HCT116 (cell line): ENCODE measurements at regions not wholly inside any gene's neighbourhood (a gene's known extent, or its start where the extent isn't known, plus 50 kb on each side); places are given as distances from the start of the nearest gene placed in this dataset.

ENCODE experiments used
- ATAC-seq: fragments of 200-7000 bp; cut with Tn5 transposase; 2 replicates; pipeline ENCODE4 v1.9.1; 2020; ENCODE audit warnings: mild to moderate bottlenecking, moderate library complexity
- BruUV-seq: library from RNA; stranded (reverse); fragments of 400-500 nt; replicated peaks from 2 replicates; lab custom pipeline; 2021; lab: Mats Ljungman, UMichigan
- CTCF ChIA-PET: fragments of 300-600 bp; sonication (Branson Sonifier 250); formaldehyde crosslinking; loops from one replicate; lab custom pipeline; 2021; ENCODE audit warnings: antibody characterized with exemption; lab: Charles Lee
- POLR2A ChIA-PET: fragments of 300-600, 350-600 bp; sonication (Branson Sonifier 250); formaldehyde crosslinking; loops from one replicate; lab custom pipeline; 2021; ENCODE audit warnings: antibody characterized with exemption; lab: Charles Lee
- RAD21 ChIA-PET, 2 experiments: fragments of 300-600 bp; sonication (Branson Sonifier 250); formaldehyde crosslinking; loops; one replicate each; lab custom pipeline; 2023; ENCODE audit warnings: low total read pairs in 2 of 2; ENCODE audit not compliant: uncharacterized antibody in 2 of 2, unreplicated experiment in 2 of 2, low non-redundant PET in 1 of 2; lab: Charles Lee
- DNase-seq: peaks from one replicate; pipeline ENCODE4 v3.0.0-alpha.2; 2010; ENCODE audit warnings: low read depth, low spot score
- H2AFZ ChIP-seq: fragments of 200-600 bp; shearing (Covaris generic), sonication (generic); 2 replicates; pipeline ENCODE4 v1.6.1; 2017; ENCODE audit warnings: low read depth, mixed run types, mixed read lengths, antibody characterized with exemption, low read length; ENCODE audit not compliant: poor library complexity, severe bottlenecking
- H3K27ac ChIP-seq: 2 replicates; pipeline ENCODE4 v1.5.1; 2012; ENCODE audit warnings: low read depth, low read length
- H3K27me3 ChIP-seq: fragments of 200-600 bp; sonication (generic); 2 replicates; pipeline ENCODE4 v1.6.1; 2016; ENCODE audit warnings: mixed run types, low read length, mixed read lengths; ENCODE audit not compliant: insufficient read depth
- H3K36me3 ChIP-seq, 2 experiments: fragments of 200-500 bp in 1 of 2; fragments of 200-600 bp in 1 of 2; sonication (Bioruptor generic) in 1 of 2; sonication (generic) in 1 of 2; 2 replicates each; pipeline versions ENCODE4 v1.5.1 to v1.6.1; 2014 to 2016; ENCODE audit warnings: low read length in 2 of 2, inconsistent platforms in 1 of 2, mixed read lengths in 1 of 2, mixed run types in 1 of 2; ENCODE audit not compliant: insufficient read depth in 2 of 2, control insufficient read depth in 1 of 2
- H3K4me1 ChIP-seq, 2 experiments: fragments of 200-600 bp in 1 of 2; sonication (generic) in 1 of 2; 2 replicates each; pipeline versions ENCODE4 v1.5.1 to v1.6.1; 2012 to 2017; ENCODE audit warnings: low read length in 2 of 2, inconsistent platforms in 1 of 2, mild to moderate bottlenecking in 1 of 2, mixed read lengths in 1 of 2, mixed run types in 1 of 2, moderate library complexity in 1 of 2; ENCODE audit not compliant: insufficient read depth in 2 of 2, control insufficient read depth in 1 of 2
- H3K4me2 ChIP-seq: fragments of 200-600 bp; sonication (generic); 2 replicates; pipeline ENCODE4 v1.6.1; 2017; ENCODE audit warnings: mixed run types, low read length, mixed read lengths
- H3K4me3 ChIP-seq, 2 experiments: fragments of 200-600 bp in 1 of 2; sonication (generic) in 1 of 2; replicated peaks in 1 of 2; 2 replicates each; pipeline ENCODE4 v1.5.1; 2011 to 2016; ENCODE audit warnings: low read length in 2 of 2, control low read depth in 1 of 2, low read depth in 1 of 2, mild to moderate bottlenecking in 1 of 2, mixed read lengths in 1 of 2, mixed run types in 1 of 2
- H3K79me2 ChIP-seq: fragments of 200-600 bp; sonication (generic); 2 replicates; pipeline ENCODE4 v1.6.1; 2017; ENCODE audit warnings: mild to moderate bottlenecking, mixed run types, low read length, moderate library complexity, mixed read lengths; ENCODE audit not compliant: insufficient read depth
- H3K9ac ChIP-seq: fragments of 200-600 bp; sonication (generic); 2 replicates; pipeline ENCODE4 v1.6.1; 2016; ENCODE audit warnings: low read length, mixed read lengths
- H3K9me2 ChIP-seq: fragments of 200-600 bp; sonication (generic), shearing (Covaris generic); 2 replicates; pipeline ENCODE4 v1.6.1; 2017; ENCODE audit warnings: mixed run types, mild to moderate bottlenecking, moderate library complexity; ENCODE audit not compliant: insufficient read depth
- H3K9me3 ChIP-seq, 2 experiments: fragments of 200-500 bp in 1 of 2; fragments of 200-600 bp in 1 of 2; sonication (Bioruptor generic) in 1 of 2; sonication (generic) in 1 of 2; 2 replicates each; pipeline ENCODE4 v1.6.1; 2014 to 2017; ENCODE audit warnings: low read length in 2 of 2, mixed read lengths in 2 of 2, inconsistent platforms in 1 of 2, low read depth in 1 of 2, mild to moderate bottlenecking in 1 of 2, mixed run types in 1 of 2, moderate library complexity in 1 of 2; ENCODE audit not compliant: control insufficient read depth in 1 of 2, insufficient read depth in 1 of 2
- H4K20me1 ChIP-seq: fragments of 200-600 bp; sonication (generic), shearing (Covaris generic); 2 replicates; pipeline ENCODE4 v1.6.1; 2017; ENCODE audit warnings: mixed run types, mild to moderate bottlenecking, moderate library complexity; ENCODE audit not compliant: insufficient read depth
- CBX3 ChIP-seq: IDR thresholded peaks from 2 replicates; pipeline ENCODE4 v1.6.1; 2012; ENCODE audit warnings: low read depth
- CEBPB ChIP-seq: IDR thresholded peaks from 2 replicates; pipeline ENCODE4 v1.6.1; 2012; ENCODE audit warnings: low read depth
- ELF1 ChIP-seq: IDR thresholded peaks from 2 replicates; pipeline ENCODE4 v1.6.1; 2012; ENCODE audit warnings: low read depth, borderline replicate concordance
- EZH2phosphoT487 ChIP-seq: fragments of 200-600 bp; IDR thresholded peaks from 2 replicates; pipeline ENCODE4 v1.6.1; 2018; ENCODE audit warnings: antibody characterized with exemption, borderline replicate concordance
- FOSL1 ChIP-seq: IDR thresholded peaks from 2 replicates; pipeline ENCODE4 v1.6.1; 2012; ENCODE audit warnings: low read depth
- JUND ChIP-seq: IDR thresholded peaks from 2 replicates; pipeline ENCODE4 v1.6.1; 2012
- POLR2A ChIP-seq: IDR thresholded peaks from 2 replicates; pipeline ENCODE4 v1.7.0; 2011; ENCODE audit warnings: borderline replicate concordance; ENCODE audit not compliant: insufficient read depth, insufficient read length; ENCODE audit errors: extremely low read depth
- POLR2AphosphoS5 ChIP-seq: IDR thresholded peaks from 2 replicates; pipeline ENCODE4 v1.6.1; 2011; ENCODE audit warnings: mild to moderate bottlenecking, low read depth, low read length, moderate library complexity
- RAD21 ChIP-seq: IDR thresholded peaks from 2 replicates; pipeline ENCODE4 v1.6.1; 2012; ENCODE audit warnings: low read depth, mild to moderate bottlenecking
- SIN3A ChIP-seq: IDR thresholded peaks from 2 replicates; pipeline ENCODE4 v1.6.1; 2012; ENCODE audit warnings: low read depth
- SP1 ChIP-seq: IDR thresholded peaks from 2 replicates; pipeline ENCODE4 v1.6.1; 2012; ENCODE audit warnings: low read depth
- SRF ChIP-seq: IDR thresholded peaks from 2 replicates; pipeline ENCODE4 v1.6.1; 2012; ENCODE audit warnings: low read depth
- YY1 ChIP-seq: IDR thresholded peaks from 2 replicates; pipeline ENCODE4 v1.6.1; 2011; ENCODE audit warnings: low read length, low read depth, moderate library complexity, mild to moderate bottlenecking; ENCODE audit not compliant: insufficient replicate concordance; ENCODE audit errors: extremely low read depth
- ZFX ChIP-seq: fragments of 450-650 bp; IDR thresholded peaks from 2 replicates; pipeline ENCODE4 v1.6.1; 2017
- ZNF274 ChIP-seq: fragments of 200-500 bp; sonication (Bioruptor generic); IDR thresholded peaks from 2 replicates; pipeline ENCODE4 v1.6.1; 2014; ENCODE audit warnings: mild to moderate bottlenecking, low read depth, low read length, inconsistent platforms
- intact Hi-C: fragments of 100-400 bp; cut with micrococcal nuclease; formaldehyde crosslinking; loops from 2 replicates; pipeline ENCODE4 v1.10.0; 2022
- TF ChIP-seq, protein P1 (sequence below), 3 experiments: fragments of 200-600 bp in 1 of 3; sonication (generic) in 1 of 3; IDR thresholded peaks in 2 of 3; conservative IDR thresholded peaks in 1 of 3; 2 replicates each; pipeline ENCODE4 v1.5.1; 2012 to 2017; ENCODE audit warnings: low read depth in 2 of 3, low read length in 2 of 3, antibody characterized with exemption in 1 of 3, borderline replicate concordance in 1 of 3, control low read depth in 1 of 3, mild to moderate bottlenecking in 1 of 3, mixed read lengths in 1 of 3, mixed run types in 1 of 3, moderate library complexity in 1 of 3; ENCODE audit not compliant: insufficient read depth in 1 of 3
- TF ChIP-seq, protein P2 (sequence below): IDR thresholded peaks from 2 replicates; pipeline ENCODE4 v1.6.1; 2012
- TF ChIP-seq, protein P3 (sequence below): IDR thresholded peaks from 2 replicates; pipeline ENCODE4 v1.6.1; 2012; ENCODE audit warnings: low read depth

DNA sequence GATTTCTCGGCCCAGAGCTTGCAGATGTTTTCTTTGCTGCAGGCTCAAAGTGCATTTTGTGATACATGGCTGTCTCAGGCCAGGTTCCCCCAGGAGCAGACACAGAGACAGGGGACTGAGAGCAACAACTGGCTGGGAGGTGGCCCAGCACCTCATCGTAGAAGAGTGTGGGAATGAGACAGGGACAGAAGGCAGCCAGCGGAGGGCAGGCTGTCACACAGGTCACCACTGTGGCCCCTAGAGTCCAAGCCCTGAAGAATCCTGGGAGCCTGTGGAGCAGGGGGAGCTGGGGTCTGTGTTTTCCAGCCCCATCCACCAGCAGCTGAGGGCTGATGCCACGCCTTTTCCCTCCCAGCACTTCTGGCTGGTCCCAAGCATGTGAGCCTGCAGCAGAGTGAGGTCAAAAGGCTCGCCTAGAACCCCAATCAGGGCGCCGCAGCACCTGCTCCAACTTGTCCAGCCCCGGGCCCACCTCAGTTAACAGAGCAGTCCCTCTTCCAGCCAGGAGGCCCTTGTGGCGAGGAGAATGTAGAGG is 723.8 kb downstream of the UQCRFS1 start:
- no peaks in the 10 kb centered on the region for H3K27me3 ChIP-seq
- RAD21 ChIA-PET, result no interaction called here
- CTCF ChIA-PET, result no interaction called here
- POLR2A ChIA-PET, result no interaction called here
- no peak overlapping the region for H2AFZ ChIP-seq
- H3K9me3 ChIP-seq, result peaks cover 8 to 19% of the 10 kb centered on the region in 2 experiments; a peak in 2 of 4 replicates
- TF ChIP-seq, protein P1, sequence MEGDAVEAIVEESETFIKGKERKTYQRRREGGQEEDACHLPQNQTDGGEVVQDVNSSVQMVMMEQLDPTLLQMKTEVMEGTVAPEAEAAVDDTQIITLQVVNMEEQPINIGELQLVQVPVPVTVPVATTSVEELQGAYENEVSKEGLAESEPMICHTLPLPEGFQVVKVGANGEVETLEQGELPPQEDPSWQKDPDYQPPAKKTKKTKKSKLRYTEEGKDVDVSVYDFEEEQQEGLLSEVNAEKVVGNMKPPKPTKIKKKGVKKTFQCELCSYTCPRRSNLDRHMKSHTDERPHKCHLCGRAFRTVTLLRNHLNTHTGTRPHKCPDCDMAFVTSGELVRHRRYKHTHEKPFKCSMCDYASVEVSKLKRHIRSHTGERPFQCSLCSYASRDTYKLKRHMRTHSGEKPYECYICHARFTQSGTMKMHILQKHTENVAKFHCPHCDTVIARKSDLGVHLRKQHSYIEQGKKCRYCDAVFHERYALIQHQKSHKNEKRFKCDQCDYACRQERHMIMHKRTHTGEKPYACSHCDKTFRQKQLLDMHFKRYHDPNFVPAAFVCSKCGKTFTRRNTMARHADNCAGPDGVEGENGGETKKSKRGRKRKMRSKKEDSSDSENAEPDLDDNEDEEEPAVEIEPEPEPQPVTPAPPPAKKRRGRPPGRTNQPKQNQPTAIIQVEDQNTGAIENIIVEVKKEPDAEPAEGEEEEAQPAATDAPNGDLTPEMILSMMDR (IDR thresholded peaks at IDR 0.05 in 2 of 3, conservative IDR thresholded peaks at IDR 0.05 in 1 of 3; ENCODE audit: borderline replicate concordance in 1 of 3, insufficient read depth in 1 of 3, low read depth in 2 of 3, low read length in 2 of 3), result no peak
- H4K20me1 ChIP-seq, result no peaks in the 10 kb centered on the region
- no peaks in the 10 kb centered on the region for H3K79me2 ChIP-seq
- H3K36me3 ChIP-seq, result no peaks in the 10 kb centered on the region
- H3K4me1 ChIP-seq, result no peaks in the 10 kb centered on the region
- H3K27ac ChIP-seq, result no peak overlapping the region
- no peaks in the 10 kb centered on the region for H3K9me2 ChIP-seq
- BruUV-seq, result no TSS peak
- no peak overlapping the region for H3K9ac ChIP-seq
- intact Hi-C loops, result no loop called here
- no peak overlapping the region for H3K4me2 ChIP-seq
- H3K4me3 ChIP-seq, result no peak overlapping the region
- ATAC-seq (no peak), DNase-seq (no peak)

DNA sequence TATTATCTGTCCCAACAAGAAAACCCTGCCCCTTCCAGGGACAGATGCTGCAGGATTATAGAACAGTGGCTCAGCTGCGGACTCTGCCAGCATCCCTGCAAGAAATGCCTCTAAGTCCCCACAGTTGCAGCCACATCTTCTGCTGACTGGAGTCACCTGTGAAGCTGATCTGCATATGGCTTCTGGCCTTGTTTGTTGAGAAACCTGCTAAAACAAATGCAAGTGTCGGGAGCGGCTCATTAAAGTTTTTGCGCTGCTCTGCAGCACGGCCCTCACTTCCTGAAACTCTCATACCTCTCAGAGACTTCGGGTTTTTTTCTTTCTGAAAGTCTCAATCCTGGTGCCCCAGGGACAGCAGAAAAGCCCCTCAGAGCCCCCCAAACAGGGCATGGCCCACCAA is 725.0 kb downstream of the UQCRFS1 start:
- no peaks in the 10 kb centered on the region for H3K27me3 ChIP-seq
- no TSS peak for BruUV-seq
- no peaks in the 10 kb centered on the region for H3K4me1 ChIP-seq
- ChIA-PET POLR2A (no interaction called here), CTCF (no interaction called here), RAD21 (no interaction called here)
- no peaks in the 10 kb centered on the region for H4K20me1 ChIP-seq
- no peak overlapping the region for H3K4me2 ChIP-seq
- no peaks in the 10 kb centered on the region for H3K79me2 ChIP-seq
- H3K9ac ChIP-seq, result no peak overlapping the region
- no peaks in the 10 kb centered on the region for H3K9me2 ChIP-seq
- H3K36me3 ChIP-seq, result no peaks in the 10 kb centered on the region
- no peak overlapping the region for H3K27ac ChIP-seq
- no peak overlapping the region for H2AFZ ChIP-seq
- no peak overlapping the region for H3K4me3 ChIP-seq
- DNase-seq (no peak), ATAC-seq (no peak)
- H3K9me3 ChIP-seq, result peaks cover 6 to 25% of the 10 kb centered on the region in 2 experiments; a peak in 2 of 4 replicates
- intact Hi-C loops, result no loop called here
- TF ChIP-seq, protein P2, sequence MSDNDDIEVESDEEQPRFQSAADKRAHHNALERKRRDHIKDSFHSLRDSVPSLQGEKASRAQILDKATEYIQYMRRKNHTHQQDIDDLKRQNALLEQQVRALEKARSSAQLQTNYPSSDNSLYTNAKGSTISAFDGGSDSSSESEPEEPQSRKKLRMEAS, result no peak
- TF ChIP-seq EZH2phosphoT487 (no peak), CEBPB (no peak), JUND (no peak), SP1 (no peak), ZNF274 (no peak), CBX3 (no peak), ELF1 (no peak), YY1 (no peak), RAD21 (no peak), SRF (no peak), SIN3A (no peak), POLR2A (no peak), FOSL1 (no peak), ZFX (no peak), POLR2AphosphoS5 (no peak)
- TF ChIP-seq, protein P3, sequence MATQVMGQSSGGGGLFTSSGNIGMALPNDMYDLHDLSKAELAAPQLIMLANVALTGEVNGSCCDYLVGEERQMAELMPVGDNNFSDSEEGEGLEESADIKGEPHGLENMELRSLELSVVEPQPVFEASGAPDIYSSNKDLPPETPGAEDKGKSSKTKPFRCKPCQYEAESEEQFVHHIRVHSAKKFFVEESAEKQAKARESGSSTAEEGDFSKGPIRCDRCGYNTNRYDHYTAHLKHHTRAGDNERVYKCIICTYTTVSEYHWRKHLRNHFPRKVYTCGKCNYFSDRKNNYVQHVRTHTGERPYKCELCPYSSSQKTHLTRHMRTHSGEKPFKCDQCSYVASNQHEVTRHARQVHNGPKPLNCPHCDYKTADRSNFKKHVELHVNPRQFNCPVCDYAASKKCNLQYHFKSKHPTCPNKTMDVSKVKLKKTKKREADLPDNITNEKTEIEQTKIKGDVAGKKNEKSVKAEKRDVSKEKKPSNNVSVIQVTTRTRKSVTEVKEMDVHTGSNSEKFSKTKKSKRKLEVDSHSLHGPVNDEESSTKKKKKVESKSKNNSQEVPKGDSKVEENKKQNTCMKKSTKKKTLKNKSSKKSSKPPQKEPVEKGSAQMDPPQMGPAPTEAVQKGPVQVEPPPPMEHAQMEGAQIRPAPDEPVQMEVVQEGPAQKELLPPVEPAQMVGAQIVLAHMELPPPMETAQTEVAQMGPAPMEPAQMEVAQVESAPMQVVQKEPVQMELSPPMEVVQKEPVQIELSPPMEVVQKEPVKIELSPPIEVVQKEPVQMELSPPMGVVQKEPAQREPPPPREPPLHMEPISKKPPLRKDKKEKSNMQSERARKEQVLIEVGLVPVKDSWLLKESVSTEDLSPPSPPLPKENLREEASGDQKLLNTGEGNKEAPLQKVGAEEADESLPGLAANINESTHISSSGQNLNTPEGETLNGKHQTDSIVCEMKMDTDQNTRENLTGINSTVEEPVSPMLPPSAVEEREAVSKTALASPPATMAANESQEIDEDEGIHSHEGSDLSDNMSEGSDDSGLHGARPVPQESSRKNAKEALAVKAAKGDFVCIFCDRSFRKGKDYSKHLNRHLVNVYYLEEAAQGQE, result no peak
